Stimulated activated CD8-positive, alpha-beta memory T cell treated with anti-CD3 and anti-CD28 coated beads, Interleukin-7, amount 100 ng/mL, for 4 hours (primary cell): ENCODE measurements at regions not wholly inside any gene's neighbourhood (a gene's known extent, or its start where the extent isn't known, plus 50 kb on each side); places are given as distances from the start of the nearest gene placed in this dataset.
"Not testable (repeated sequence)": the region's sequence is repeated elsewhere in the genome, so short reads cannot be mapped to it uniquely, and the experiment has no call there.

Source experiments
- DNase-seq, 2 donors: peaks; one replicate each; pipeline ENCODE4 v3.0.0-alpha.2; 2020; ENCODE audit warnings: low read depth in 2 of 2

- no peak for DNase-seq
Observed at GRCh38 chr14:89065879-89066278, 241.4 kb downstream of the TTC8 start.

GRCh38 chr14:89067293-89067972 is 243.0 kb downstream of the TTC8 start:
- DNase-seq = no peak

GRCh38 chr14:89078021-89078795 is 253.8 kb downstream of the TTC8 start:
- no peak for DNase-seq

GRCh38 chr14:89085231-89085731 is 260.8 kb downstream of the TTC8 start:
- no peak for DNase-seq

- no peak for DNase-seq
Observed at GRCh38 chr14:89085737-89086382, 261.4 kb downstream of the TTC8 start.

- DNase-seq = no peak
Observed at GRCh38 chr14:89088530-89088929, 264.1 kb downstream of the TTC8 start.

- no peak for DNase-seq
Observed at GRCh38 chr14:89089330-89089729, 264.9 kb downstream of the TTC8 start.

- DNase-seq = no peak
Observed at GRCh38 chr14:89091781-89092180, 267.3 kb downstream of the TTC8 start.

GRCh38 chr14:89093083-89093730 is 268.8 kb downstream of the TTC8 start:
- no peak for DNase-seq

- DNase-seq = no peak
Observed at GRCh38 chr14:89095036-89095435, 270.6 kb downstream of the TTC8 start.

- DNase-seq = no peak
Observed at GRCh38 chr14:89096946-89097345, 272.5 kb downstream of the TTC8 start.

- DNase-seq = no peak
Observed at GRCh38 chr14:89098254-89098653, 273.8 kb downstream of the TTC8 start.

GRCh38 chr14:89104171-89104817 is 279.8 kb downstream of the TTC8 start:
- not testable (repeated sequence) for DNase-seq

- DNase-seq = not testable (repeated sequence)
Observed at GRCh38 chr14:89104861-89105260, 280.4 kb downstream of the TTC8 start.
